ENCODE measurements at regions not wholly inside any gene's neighbourhood (a gene's known extent, or its start where the extent isn't known, plus 50 kb on each side); places are given as distances from the start of the nearest gene placed in this dataset.

DNA sequence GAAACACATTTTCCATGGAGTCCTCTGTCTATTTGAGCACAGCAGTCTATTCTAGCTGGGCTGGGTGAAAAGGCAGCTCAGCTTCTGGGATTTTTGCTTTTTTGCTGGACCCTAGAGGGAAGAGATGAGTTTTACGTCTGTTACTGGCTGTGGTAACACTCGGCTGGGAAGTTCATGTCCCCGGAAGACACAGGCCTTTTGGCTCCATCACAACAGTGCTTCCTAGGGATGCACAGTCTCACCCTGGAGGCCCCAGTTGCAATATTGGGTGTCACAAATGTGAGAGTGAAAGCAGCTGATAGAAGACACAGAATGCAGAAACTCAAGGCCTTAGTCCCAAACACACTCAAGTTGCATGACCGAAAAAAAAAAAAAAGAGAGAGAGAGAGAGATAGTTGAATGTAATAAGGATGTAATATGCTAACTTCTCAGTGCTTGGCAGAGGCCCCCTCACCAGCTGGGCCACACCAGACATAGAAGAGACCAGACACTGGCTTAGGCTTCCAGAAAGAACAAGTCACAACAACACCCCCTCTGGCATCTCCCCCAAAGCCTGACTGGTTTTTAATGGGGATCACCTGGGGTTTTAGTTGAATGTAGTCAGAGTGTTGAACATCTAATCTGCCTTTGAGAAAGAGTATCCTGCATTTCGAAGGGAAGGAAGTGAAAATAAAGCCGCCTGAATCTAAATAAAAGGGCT is 545.4 kb upstream of the FZD8 start:
- DNase-seq (ENCODE audit: low read depth), result no peak
- TF ChIP-seq CTCF (IDR thresholded peaks at IDR 0.05; ENCODE audit: control insufficient read depth, insufficient read depth, low read depth, low read length, missing control alignments), result no peak
- no peak overlapping the region for H3K4me3 ChIP-seq (ENCODE audit: control insufficient read depth, low read depth, low read length)

DNA sequence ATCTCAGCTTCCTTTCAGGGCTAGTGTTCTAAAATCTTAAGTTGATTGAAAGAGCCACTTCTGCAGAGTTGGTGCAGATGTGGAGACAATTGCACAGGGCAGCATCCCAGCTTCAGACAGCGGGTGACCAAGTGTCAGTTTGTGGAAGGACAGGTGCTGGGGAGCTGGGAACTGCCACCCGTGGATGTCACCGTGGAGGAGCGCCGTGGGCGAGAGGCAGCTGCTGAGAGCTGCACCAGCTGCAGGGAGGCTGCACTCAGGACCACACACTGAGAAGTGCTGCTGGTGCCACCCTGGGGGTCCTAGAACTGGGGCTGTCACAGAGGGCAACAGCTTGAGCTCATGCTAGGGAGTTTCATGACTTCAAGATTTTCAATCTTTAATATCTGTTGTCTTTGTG is 543.0 kb upstream of the FZD8 start:
- no peak for DNase-seq (ENCODE audit: low read depth)
- no peak overlapping the region for H3K4me3 ChIP-seq (ENCODE audit: control insufficient read depth, low read depth, low read length)
- TF ChIP-seq CTCF (IDR thresholded peaks at IDR 0.05; ENCODE audit: control insufficient read depth, insufficient read depth, low read depth, low read length, missing control alignments), result no peak

DNA sequence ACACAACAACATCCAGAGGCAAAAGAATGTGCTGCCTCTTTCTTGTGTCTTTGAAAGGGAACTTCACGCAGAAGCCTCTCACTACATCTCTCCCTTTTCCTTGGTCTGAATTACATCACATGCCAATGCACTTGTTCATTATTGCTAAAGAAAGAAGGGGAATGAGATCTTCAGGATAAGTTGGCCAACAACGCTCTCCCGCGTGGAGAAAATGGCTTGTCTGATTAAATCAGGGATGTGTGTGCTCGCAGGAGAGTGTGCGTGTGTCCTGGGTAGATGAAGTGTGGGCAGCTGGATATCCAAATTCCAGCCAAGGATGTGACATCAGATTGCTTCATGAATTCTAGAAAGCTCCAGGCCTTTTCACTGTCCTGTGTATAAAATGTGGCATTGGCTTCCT is 541.6 kb upstream of the FZD8 start:
- TF ChIP-seq CTCF (IDR thresholded peaks at IDR 0.05; ENCODE audit: control insufficient read depth, insufficient read depth, low read depth, low read length, missing control alignments), result no peak
- H3K4me3 ChIP-seq (ENCODE audit: control insufficient read depth, low read depth, low read length), result no peak overlapping the region
- DNase-seq (ENCODE audit: low read depth), result no peak

DNA sequence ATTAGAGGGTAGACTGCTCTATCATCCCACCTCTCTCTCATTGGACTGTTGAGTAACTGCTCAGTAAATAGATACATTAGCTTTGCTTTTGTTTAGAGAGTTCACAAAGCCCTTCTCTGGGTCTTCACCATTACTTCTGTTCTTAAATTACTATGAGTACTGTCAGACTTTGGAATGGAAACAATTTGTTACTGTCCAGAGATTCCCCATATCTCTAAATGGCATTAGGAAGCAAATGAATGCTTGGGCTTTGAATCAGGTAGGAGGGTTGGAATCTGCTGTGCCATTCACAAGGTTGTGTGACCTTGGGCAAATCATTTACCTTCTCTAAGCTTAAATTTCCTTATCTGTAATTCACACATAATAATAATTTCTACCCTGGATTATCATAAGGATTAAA is 541.0 kb upstream of the FZD8 start:
- H3K4me3 ChIP-seq (ENCODE audit: control insufficient read depth, low read depth, low read length), result no peak overlapping the region
- TF ChIP-seq CTCF (IDR thresholded peaks at IDR 0.05; ENCODE audit: control insufficient read depth, insufficient read depth, low read depth, low read length, missing control alignments), result no peak
- DNase-seq (ENCODE audit: low read depth), result no peak

DNA sequence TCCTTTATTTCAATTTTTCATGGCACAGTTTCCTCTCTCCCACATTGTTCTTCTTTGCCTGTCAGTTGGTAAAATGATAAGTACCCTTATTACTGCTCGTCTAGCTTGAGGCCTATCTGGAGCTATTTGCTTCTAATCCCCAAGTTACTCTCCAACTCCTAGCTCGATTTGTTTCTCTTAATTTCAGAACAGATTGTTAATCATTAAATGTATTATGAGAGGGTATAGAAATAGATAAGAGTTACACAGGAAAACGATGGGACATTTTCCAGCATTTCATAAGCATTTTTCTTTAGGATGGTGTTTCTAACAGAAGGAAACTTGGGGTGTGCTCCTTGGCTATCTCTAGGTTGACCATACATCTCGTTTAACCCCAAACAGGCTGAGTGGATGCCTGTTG is 540.5 kb upstream of the FZD8 start:
- no peak for TF ChIP-seq CTCF (IDR thresholded peaks at IDR 0.05; ENCODE audit: control insufficient read depth, insufficient read depth, low read depth, low read length, missing control alignments)
- H3K4me3 ChIP-seq (ENCODE audit: control insufficient read depth, low read depth, low read length), result no peak overlapping the region
- DNase-seq (ENCODE audit: low read depth), result no peak

DNA sequence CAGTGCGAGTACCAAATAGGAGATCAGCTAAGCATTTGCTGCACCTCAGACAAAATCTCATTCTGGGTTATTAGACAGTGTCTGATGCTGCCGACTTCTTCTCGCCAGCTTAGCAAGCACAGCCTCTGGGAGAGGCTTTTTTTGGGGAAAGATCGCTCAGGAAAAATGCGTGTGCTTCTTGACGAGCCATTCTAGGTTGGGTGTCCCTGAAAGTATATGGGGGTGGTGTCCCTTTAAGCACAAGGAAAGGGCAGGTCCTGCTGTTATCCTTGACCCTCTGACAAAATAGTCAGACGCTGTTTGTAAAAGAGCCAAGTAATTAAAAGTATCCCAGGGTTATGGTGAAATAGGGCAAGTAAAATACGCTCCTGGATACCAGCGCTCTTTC is 540.1 kb upstream of the FZD8 start:
- no peak overlapping the region for H3K4me3 ChIP-seq (ENCODE audit: control insufficient read depth, low read depth, low read length)
- no peak for TF ChIP-seq CTCF (IDR thresholded peaks at IDR 0.05; ENCODE audit: control insufficient read depth, insufficient read depth, low read depth, low read length, missing control alignments)

More for the DNA sequence above, 540.1 kb upstream of the FZD8 start:
- no peak for DNase-seq (ENCODE audit: low read depth)
